ENCODE measurements at regions not wholly inside any gene's neighbourhood (a gene's known extent, or its start where the extent isn't known, plus 50 kb on each side); places are given as distances from the start of the nearest gene placed in this dataset.
A peak's percentile ranks its signal among the peaks of the same experiment; 100 is the strongest.
"Not testable (repeated sequence)": the region's sequence is repeated elsewhere in the genome, so short reads cannot be mapped to it uniquely, and the experiment has no call there.

DNA sequence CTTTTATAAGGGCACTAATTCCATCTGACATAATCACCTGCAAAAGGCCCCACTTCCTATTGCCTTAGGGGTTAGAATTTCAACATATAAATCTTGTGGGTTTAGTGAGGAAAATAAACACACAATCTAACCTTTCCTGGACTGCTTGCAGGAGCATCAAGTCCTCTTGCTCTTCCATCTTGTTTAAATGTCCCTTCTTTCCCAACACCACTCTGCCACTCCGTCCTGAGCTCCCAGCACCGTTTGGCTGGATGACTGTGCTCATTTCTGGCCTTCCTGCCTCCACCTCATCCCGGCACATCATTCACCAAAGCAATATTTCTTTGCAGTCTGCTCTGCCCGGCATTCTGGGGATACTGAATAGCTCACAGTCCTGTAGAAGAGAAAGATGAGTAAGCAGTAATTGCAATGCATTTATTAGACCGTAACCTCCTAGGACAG, 247.8 kb downstream of the BCL2 start:
- DNase-seq (ENCODE audit: low spot score): no peak

GRCh38 chr18:63070767-63071502, 248.6 kb downstream of the BCL2 start:
- no peak for DNase-seq (ENCODE audit: low spot score)

DNA sequence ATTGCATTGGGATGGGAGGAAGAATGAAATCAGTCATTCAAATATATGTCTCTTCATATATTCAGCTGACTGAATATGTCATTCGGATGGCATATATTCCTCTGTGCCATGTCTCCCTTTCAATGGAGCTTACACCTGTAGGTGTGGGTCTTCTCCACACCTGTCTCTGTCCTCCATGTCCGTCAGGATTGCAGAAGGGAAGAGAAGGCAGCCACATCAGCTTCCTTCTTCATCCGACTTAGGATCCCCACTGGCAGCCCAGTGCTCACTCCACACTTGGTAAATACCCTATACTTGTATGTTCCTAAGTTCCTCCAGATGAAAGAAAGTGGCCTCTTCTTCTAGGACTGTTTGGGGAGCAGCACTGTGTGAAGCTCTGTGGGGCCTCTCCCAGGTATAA, 250.1 kb downstream of the BCL2 start:
- DNase-seq (ENCODE audit: low spot score): no peak

- no peak for DNase-seq (ENCODE audit: low spot score)
Observed at GRCh38 chr18:63067939-63068338, 251.6 kb downstream of the BCL2 start.

DNA sequence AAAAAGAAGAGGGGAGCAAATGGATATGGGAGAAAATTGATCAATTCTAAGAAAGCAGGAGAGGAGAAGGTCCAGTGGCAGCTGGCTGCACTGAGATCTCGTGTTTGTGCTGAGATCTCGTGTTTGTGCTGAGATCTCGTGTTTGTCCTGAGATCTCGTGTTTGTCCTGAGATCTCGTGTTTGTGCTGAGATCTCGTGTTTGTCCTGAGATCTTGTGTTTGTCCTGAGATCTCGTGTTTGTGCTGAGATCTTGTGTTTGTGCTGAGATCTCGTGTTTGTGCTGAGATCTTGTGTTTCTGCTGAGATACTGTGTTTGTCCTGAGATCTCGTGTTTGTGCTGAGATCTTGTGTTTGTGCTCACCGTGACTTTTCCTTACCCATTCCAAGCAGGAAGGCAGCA, 254.4 kb downstream of the BCL2 start:
- no peak for DNase-seq (ENCODE audit: low spot score)

DNA sequence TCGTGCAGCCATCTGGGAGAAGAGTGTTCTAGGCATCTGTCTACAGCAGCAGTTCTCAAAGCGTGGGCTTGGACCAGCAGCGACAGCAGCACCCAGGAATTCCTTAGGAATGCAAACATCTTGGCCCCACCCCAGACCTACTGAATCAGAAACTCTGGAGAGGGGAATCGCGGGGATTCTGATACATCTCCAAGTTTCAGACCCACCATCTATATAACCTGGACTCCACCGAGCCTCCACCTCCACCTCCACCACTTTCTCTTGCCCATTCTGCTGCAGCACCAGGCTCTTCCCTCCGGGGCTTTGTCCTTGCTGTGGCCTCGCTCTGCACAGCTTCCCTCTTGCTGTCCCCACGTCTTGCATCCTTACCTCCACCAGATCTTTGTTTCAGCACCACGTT, 256.4 kb downstream of the BCL2 start:
- DNase-seq (ENCODE audit: low spot score): peak; percentile 46

GRCh38 chr18:63062246-63062645, 257.3 kb downstream of the BCL2 start:
- no peak for DNase-seq (ENCODE audit: low spot score)

GRCh38 chr18:63061303-63061702, 258.3 kb downstream of the BCL2 start:
- no peak for DNase-seq (ENCODE audit: low spot score)

GRCh38 chr18:63058521-63058920, 261.0 kb downstream of the BCL2 start:
- no peak for DNase-seq (ENCODE audit: low spot score)

DNA sequence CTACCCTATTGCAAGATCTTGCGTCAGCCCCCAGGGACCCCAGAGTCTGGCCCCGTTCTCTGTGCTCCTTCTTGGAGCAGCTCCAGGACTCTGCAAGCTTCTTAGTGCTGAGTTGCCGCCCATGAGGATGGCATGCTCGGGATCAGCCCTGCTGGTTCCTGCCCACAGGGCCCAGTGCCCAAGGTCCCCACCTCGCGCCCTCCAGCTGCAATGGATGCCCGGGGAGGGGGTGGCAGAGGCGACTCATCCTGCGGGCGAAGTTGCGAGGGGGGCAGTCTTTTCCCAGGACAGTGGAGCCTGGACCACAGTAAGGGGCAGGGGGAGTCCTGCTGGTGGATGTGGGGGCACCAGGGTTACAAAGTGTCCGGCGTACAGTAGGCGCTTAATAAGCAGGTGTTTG, 261.9 kb downstream of the BCL2 start:
- no peak for DNase-seq (ENCODE audit: low spot score)

DNA sequence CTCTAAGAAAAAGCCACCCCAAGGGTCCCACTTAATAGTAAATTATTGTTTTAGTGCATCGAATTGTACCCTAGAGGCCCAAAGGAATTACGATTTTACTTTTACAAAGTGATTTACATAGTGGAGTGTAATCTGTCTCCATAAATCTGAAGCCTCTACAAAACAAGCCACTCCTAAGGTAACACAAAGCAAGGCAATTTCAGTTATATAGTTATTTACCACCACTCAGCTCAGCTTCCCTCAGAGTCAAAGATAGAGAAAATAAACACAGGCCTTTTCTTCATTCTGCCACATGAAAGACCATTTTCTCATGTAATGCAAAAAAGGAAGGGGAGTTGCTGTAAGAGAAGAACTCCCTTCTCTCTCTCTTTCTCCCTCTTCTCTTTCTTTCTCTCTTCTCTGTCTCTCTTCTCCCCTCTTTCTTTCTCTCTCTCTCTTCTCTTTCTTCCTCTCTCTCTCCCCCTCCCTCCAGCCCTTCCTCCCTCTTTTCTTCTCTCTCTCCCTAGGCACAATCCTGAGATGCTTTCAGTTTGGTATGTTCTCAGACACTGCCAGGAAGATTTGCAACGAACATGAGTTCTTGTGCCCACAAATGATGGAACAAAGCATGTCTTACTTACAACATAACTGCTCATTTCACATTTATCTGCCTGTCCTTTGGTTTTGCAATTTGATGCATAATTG, 264.5 kb downstream of the BCL2 start:
- no peak for DNase-seq (ENCODE audit: low spot score)

- no peak for DNase-seq (ENCODE audit: low spot score)
Observed at GRCh38 chr18:63051928-63052327, 267.6 kb downstream of the BCL2 start.

GRCh38 chr18:63050667-63051395, 268.7 kb downstream of the BCL2 start:
- not testable (repeated sequence) for DNase-seq (ENCODE audit: low spot score)

GRCh38 chr18:63046375-63046774, 273.2 kb downstream of the BCL2 start:
- no peak for DNase-seq (ENCODE audit: low spot score)

GRCh38 chr18:63043516-63043915, 276.1 kb downstream of the BCL2 start:
- no peak for DNase-seq (ENCODE audit: low spot score)

DNA sequence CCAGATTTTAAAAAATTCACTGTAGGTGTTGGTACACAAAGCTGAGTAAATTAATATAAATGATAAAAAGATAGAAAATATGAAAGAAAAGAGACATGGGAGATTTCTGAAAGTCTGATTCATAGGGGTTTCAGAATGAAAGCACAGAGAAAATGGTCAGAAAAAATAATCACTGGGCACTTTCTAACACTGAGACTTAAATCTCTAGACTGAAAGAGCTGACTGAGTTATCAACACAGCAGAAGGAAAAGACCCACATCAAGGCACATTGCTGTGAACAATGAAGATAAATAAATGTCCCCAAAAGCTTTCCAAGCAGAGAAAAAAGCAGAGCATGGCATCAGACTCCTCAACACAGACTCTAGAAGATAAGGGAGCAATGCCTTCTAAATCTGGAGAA, 277.2 kb downstream of the BCL2 start:
- no peak for DNase-seq (ENCODE audit: low spot score)

GRCh38 chr18:63040788-63041410, 278.7 kb downstream of the BCL2 start:
- DNase-seq (ENCODE audit: low spot score): no peak

DNA sequence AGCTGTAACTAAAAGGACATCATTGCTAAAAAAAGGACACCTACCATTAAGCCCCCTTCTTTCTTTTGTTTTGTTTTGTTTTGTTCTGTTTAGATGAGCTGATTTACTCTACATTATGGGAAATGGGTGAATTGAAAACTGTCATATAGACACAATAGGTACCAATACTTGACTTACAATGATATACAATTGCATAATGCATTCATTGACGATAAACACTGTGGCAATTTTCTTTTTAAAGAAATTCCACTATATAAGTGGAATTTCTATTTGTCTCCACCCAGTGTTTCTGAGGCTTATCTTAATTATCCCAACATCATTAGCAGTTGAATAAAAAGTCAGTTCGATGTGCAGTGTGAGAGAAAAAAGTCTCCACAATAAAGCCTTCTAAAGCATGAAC, 282.1 kb downstream of the BCL2 start:
- DNase-seq (ENCODE audit: low spot score): no peak

DNA sequence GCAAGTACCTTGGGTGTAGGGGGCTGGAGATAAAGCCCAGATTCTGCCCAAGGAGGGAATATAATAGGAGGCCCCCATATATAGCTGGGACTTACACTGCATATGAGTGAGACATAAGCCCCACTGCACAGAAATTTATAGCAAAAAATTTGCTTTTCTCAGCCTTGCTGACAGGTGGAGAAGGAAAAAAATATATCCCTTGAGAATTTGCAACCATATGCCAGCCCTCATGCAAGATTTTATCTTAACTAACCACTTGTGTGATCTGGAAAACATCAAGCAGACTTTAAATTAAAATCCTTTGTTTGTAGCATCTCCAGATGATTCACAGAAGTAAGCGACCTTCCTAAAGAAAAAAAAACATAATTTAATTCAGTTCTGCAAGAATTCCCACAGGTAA, 288.2 kb downstream of the BCL2 start:
- no peak for DNase-seq (ENCODE audit: low spot score)
